ENCODE measurements at regions not wholly inside any gene's neighbourhood (a gene's known extent, or its start where the extent isn't known, plus 50 kb on each side); places are given as distances from the start of the nearest gene placed in this dataset.

DNA sequence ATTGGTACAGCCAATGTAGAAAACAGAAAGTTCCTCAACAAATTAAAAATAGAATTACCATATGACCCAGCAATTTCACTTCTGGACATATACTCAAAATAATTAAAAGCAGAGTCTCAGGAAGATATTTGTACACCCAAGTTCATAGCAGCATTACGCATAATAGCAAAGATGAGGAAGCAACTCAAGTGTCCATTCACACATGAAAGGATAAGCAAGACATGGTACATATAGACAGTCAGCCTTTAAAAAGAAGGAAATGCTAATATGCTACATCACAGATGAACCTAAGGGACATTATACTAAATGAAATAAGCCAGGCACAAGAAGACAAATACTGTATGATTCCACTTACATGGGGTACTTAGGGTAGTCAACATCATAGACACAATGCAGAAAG, 76.7 kb downstream of the ANXA2R start:
- no peak for TF ChIP-seq CTCF (IDR thresholded peaks at IDR 0.05)
- no peak for TF ChIP-seq ZFX (IDR thresholded peaks at IDR 0.05; ENCODE audit: borderline replicate concordance)

Measured in 22Rv1 (cell line).